Activated CD4-positive, alpha-beta T cell treated with anti-CD3 and anti-CD28 coated beads, Interleukin-2, amount 10 ng/mL, durations not matched to agents 24 days and 14 days (primary cell): ENCODE measurements at regions not wholly inside any gene's neighbourhood (a gene's known extent, or its start where the extent isn't known, plus 50 kb on each side); places are given as distances from the start of the nearest gene placed in this dataset.
"Not testable (repeated sequence)": the region's sequence is repeated elsewhere in the genome, so short reads cannot be mapped to it uniquely, and the experiment has no call there.

Source experiments
- DNase-seq: peaks from one replicate; pipeline ENCODE4 v3.0.0; 2022
- H3K27ac Mint-ChIP-seq: one replicate; pipeline ENCODE4 v1.8.0; 2022; ENCODE audit warnings: mild to moderate bottlenecking, mixed read lengths
- H3K27me3 Mint-ChIP-seq: one replicate; pipeline ENCODE4 v1.8.0; 2022; ENCODE audit warnings: mixed read lengths
- H3K36me3 Mint-ChIP-seq: one replicate; pipeline ENCODE4 v1.8.0; 2022; ENCODE audit warnings: low read depth, mild to moderate bottlenecking, mixed read lengths
- H3K4me1 Mint-ChIP-seq: one replicate; pipeline ENCODE4 v1.8.0; 2021; ENCODE audit warnings: mixed read lengths
- H3K4me3 Mint-ChIP-seq: one replicate; pipeline ENCODE4 v1.8.0; 2022; ENCODE audit warnings: mild to moderate bottlenecking, moderate library complexity, mixed read lengths
- H3K9me3 Mint-ChIP-seq: one replicate; pipeline ENCODE4 v1.8.0; 2021; ENCODE audit warnings: mixed read lengths
- intact Hi-C: fragments of 100-400 bp; cut with micrococcal nuclease; formaldehyde crosslinking; loops from one replicate; pipeline ENCODE4 v1.15.1; 2023

GRCh38 chr1:60822252-60822651, 260.1 kb upstream of the NFIA start:
- Mint-ChIP-seq H3K27ac (no peak overlapping the region), H3K27me3 (peaks cover 2% of the 10 kb centered on the region), H3K9me3 (no peaks in the 10 kb centered on the region), H3K36me3 (no peaks in the 10 kb centered on the region), H3K4me1 (no peaks in the 10 kb centered on the region), H3K4me3 (no peak overlapping the region)
- intact Hi-C loops: no loop called here
- no peak for DNase-seq

DNA sequence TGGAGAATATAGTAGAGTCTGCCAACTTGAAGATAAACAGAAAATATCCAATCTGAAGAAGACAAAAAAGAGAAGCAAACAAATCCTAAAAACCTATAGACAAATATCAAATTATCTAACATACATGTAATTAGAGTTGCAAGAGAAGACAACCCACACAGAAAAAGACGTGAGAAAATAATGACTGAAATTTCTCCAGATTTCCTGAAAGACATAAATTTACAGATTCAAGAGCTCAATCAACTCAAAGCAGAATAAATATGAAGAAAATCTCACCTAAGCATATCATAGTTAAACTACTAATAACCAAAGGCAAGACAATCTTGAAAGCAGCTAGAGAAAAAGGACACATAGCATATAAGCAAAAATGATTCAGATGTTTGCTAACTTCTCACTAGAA, 261.2 kb upstream of the NFIA start:
- H3K36me3 Mint-ChIP-seq: no peaks in the 10 kb centered on the region
- H3K27ac Mint-ChIP-seq: no peak overlapping the region
- no peak for DNase-seq
- intact Hi-C loops: no loop called here
- no peak overlapping the region for H3K4me3 Mint-ChIP-seq
- peaks cover 2% of the 10 kb centered on the region for H3K27me3 Mint-ChIP-seq
- H3K4me1 Mint-ChIP-seq: no peaks in the 10 kb centered on the region
- no peaks in the 10 kb centered on the region for H3K9me3 Mint-ChIP-seq

- no peaks in the 10 kb centered on the region for H3K9me3 Mint-ChIP-seq
- H3K4me3 Mint-ChIP-seq: no peak overlapping the region
- intact Hi-C loops: no loop called here
- no peaks in the 10 kb centered on the region for H3K36me3 Mint-ChIP-seq
- no peak overlapping the region for H3K27ac Mint-ChIP-seq
- H3K4me1 Mint-ChIP-seq: no peaks in the 10 kb centered on the region
- peaks cover 2% of the 10 kb centered on the region for H3K27me3 Mint-ChIP-seq
- DNase-seq: no peak
These were observed 263.2 kb upstream of the NFIA start for GRCh38 chr1:60818969-60819701.

DNA sequence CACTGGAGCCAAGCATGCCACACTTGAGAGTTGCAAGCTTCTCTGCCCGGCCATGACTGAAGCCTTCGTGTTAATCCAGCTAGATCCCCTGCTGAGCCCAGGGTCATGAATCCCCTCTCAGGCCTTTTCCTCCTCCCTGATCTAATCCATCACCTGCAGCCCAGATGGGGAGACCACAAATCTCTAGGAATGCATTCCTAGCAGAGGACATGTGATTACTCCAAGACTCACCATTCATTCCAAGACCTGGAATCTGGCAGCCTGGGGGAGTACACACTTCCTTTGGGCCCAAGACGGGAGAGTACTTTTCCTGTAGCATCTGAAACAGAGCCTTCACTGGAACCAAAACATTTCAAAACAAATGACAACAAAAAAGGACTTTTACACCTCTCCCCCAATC, 269.3 kb upstream of the NFIA start:
- no peaks in the 10 kb centered on the region for H3K27me3 Mint-ChIP-seq

DNA sequence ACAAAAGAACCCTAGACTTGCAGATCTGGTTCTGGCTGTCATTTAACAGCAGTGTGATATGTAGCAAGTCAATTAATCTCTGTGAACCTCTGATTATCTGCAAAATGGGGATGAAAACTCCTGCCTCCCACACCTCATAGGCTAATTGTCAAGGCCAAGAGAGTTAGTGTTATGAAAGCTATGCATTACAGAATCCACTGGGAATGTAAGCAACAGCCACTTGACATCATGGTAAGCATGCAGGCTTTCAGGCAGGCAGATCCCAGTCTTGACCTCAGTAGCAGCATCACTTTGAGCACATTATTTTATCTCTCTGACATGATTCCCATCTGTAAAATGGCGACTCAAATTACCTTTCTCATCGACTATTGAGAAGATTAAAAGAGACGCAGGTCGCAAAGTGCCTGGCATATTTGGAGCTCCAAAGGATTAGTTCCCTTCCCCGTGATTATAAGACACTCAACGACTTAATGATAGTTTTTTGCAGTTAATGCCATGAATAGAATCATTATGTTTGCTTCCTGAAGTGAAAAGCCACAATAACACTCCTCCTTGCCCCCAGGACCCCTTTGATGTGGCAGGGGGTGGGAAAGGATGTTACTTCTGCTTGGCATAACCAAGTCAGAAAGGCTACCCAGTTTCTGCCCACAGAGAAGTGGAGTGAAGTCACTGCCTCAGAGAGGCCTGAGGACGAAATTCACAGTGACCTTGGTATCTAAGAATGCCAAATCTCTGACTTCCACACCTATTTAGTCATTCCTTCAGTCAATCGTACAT, 273.0 kb upstream of the NFIA start:
- intact Hi-C loops: no loop called here
- H3K4me3 Mint-ChIP-seq: no peak overlapping the region
- H3K9me3 Mint-ChIP-seq: peaks cover 7% of the 10 kb centered on the region
- H3K27ac Mint-ChIP-seq: no peak overlapping the region
- H3K36me3 Mint-ChIP-seq: no peaks in the 10 kb centered on the region
- no peaks in the 10 kb centered on the region for H3K4me1 Mint-ChIP-seq
- H3K27me3 Mint-ChIP-seq: no peaks in the 10 kb centered on the region
- DNase-seq: no peak

More for the DNA sequence above, 269.3 kb upstream of the NFIA start:
- H3K27ac Mint-ChIP-seq: no peak overlapping the region
- no peaks in the 10 kb centered on the region for H3K36me3 Mint-ChIP-seq
- no peaks in the 10 kb centered on the region for H3K4me1 Mint-ChIP-seq
- no peak overlapping the region for H3K4me3 Mint-ChIP-seq
- H3K9me3 Mint-ChIP-seq: no peaks in the 10 kb centered on the region
- DNase-seq: no peak
- intact Hi-C loops: no loop called here

GRCh38 chr1:60808676-60809075, 273.7 kb upstream of the NFIA start:
- no peak for DNase-seq
- intact Hi-C loops: no loop called here
- no peak overlapping the region for H3K27ac Mint-ChIP-seq
- no peaks in the 10 kb centered on the region for H3K4me1 Mint-ChIP-seq
- H3K4me3 Mint-ChIP-seq: no peak overlapping the region
- H3K27me3 Mint-ChIP-seq: no peaks in the 10 kb centered on the region
- H3K36me3 Mint-ChIP-seq: no peaks in the 10 kb centered on the region
- H3K9me3 Mint-ChIP-seq: peaks cover 7% of the 10 kb centered on the region

- no peak overlapping the region for H3K27ac Mint-ChIP-seq
- H3K36me3 Mint-ChIP-seq: no peaks in the 10 kb centered on the region
- no peaks in the 10 kb centered on the region for H3K27me3 Mint-ChIP-seq
- intact Hi-C loops: no loop called here
- peaks cover 7% of the 10 kb centered on the region for H3K9me3 Mint-ChIP-seq
- no peaks in the 10 kb centered on the region for H3K4me1 Mint-ChIP-seq
- DNase-seq: no peak
- H3K4me3 Mint-ChIP-seq: no peak overlapping the region
These were observed 279.5 kb upstream of the NFIA start for GRCh38 chr1:60802884-60803283.

GRCh38 chr1:60797351-60797750, 285.0 kb upstream of the NFIA start:
- no peak for DNase-seq
- H3K9me3 Mint-ChIP-seq: no peaks in the 10 kb centered on the region
- H3K4me1 Mint-ChIP-seq: no peaks in the 10 kb centered on the region
- H3K36me3 Mint-ChIP-seq: no peaks in the 10 kb centered on the region
- H3K4me3 Mint-ChIP-seq: no peak overlapping the region
- intact Hi-C loops: no loop called here
- H3K27ac Mint-ChIP-seq: no peak overlapping the region
- H3K27me3 Mint-ChIP-seq: no peaks in the 10 kb centered on the region

- Mint-ChIP-seq H3K4me3 (no peak overlapping the region), H3K4me1 (no peaks in the 10 kb centered on the region)
- intact Hi-C loops: no loop called here
These were observed 291.1 kb upstream of the NFIA start for GRCh38 chr1:60791226-60791625.

GRCh38 chr1:60773099-60773498, 309.3 kb upstream of the NFIA start:
- H3K27me3 Mint-ChIP-seq, H3K27ac Mint-ChIP-seq, H3K4me1 Mint-ChIP-seq, H3K9me3 Mint-ChIP-seq, H3K4me3 Mint-ChIP-seq, DNase-seq, intact Hi-C loops, H3K36me3 Mint-ChIP-seq: not testable (repeated sequence)

More at GRCh38 chr1:60791226-60791625, 291.1 kb upstream of the NFIA start:
- no peaks in the 10 kb centered on the region for H3K27me3 Mint-ChIP-seq
- H3K27ac Mint-ChIP-seq: no peak overlapping the region
- no peaks in the 10 kb centered on the region for H3K9me3 Mint-ChIP-seq
- no peaks in the 10 kb centered on the region for H3K36me3 Mint-ChIP-seq
- no peak for DNase-seq

DNA sequence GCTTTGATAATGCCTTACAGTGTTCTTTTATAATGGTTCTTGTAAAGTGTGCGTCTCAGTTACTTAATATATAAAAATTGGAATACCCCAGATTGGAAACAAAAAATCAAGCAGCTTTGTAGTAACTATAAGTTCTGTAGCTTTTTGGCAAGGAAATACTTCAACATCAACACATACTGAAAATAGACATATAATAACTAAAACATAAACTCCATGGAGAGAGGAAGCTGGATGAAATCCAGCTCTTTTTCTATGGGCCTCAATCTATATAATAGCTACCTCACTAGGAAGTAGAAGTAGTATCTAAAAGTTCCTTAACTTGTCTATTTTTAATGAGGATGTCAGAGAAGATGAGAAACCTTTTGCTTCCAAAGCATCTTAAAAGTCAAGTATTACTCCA, 313.3 kb upstream of the NFIA start:
- H3K27ac Mint-ChIP-seq: no peak overlapping the region
- no peak overlapping the region for H3K4me3 Mint-ChIP-seq
- no peaks in the 10 kb centered on the region for H3K36me3 Mint-ChIP-seq
- no peak for DNase-seq
- H3K4me1 Mint-ChIP-seq: no peaks in the 10 kb centered on the region
- no peaks in the 10 kb centered on the region for H3K9me3 Mint-ChIP-seq
- H3K27me3 Mint-ChIP-seq: no peaks in the 10 kb centered on the region
- intact Hi-C loops: no loop called here

- Mint-ChIP-seq H3K36me3 (no peaks in the 10 kb centered on the region), H3K27ac (no peak overlapping the region), H3K4me1 (no peaks in the 10 kb centered on the region), H3K4me3 (no peak overlapping the region), H3K27me3 (no peaks in the 10 kb centered on the region), H3K9me3 (no peaks in the 10 kb centered on the region)
- intact Hi-C loops: no loop called here
- no peak for DNase-seq
These were observed 317.2 kb upstream of the NFIA start for GRCh38 chr1:60765204-60765603.

GRCh38 chr1:60764489-60764888, 317.9 kb upstream of the NFIA start:
- Mint-ChIP-seq H3K4me1 (no peaks in the 10 kb centered on the region), H3K27me3 (no peaks in the 10 kb centered on the region), H3K4me3 (no peak overlapping the region), H3K9me3 (no peaks in the 10 kb centered on the region), H3K27ac (no peak overlapping the region), H3K36me3 (no peaks in the 10 kb centered on the region)
- intact Hi-C loops: no loop called here
- no peak for DNase-seq

DNA sequence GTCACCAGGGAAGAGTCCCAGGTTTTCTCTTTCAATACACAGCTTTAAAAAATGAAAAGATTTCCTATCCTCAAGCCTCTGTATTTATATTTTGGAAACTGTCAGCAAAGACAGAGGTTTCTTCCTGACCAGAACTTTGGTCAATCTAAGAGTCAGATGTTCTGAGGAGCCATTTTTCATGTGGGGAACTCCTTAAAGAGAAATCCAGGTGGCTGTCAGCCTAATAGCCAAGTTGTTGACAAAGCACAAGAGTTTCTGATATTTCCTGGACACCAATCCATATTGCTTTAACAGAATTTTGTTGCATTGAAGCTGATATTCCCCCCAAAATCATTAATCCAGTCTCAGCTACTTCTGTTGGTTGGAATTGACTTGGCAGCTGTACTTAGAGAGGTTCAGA, 318.6 kb upstream of the NFIA start:
- DNase-seq: no peak
- no peaks in the 10 kb centered on the region for H3K36me3 Mint-ChIP-seq
- no peaks in the 10 kb centered on the region for H3K27me3 Mint-ChIP-seq
- intact Hi-C loops: no loop called here
- H3K27ac Mint-ChIP-seq: no peak overlapping the region
- H3K4me3 Mint-ChIP-seq: no peak overlapping the region
- H3K4me1 Mint-ChIP-seq: no peaks in the 10 kb centered on the region
- no peaks in the 10 kb centered on the region for H3K9me3 Mint-ChIP-seq
